GM23338 (cell line): ENCODE measurements at regions not wholly inside any gene's neighbourhood (a gene's known extent, or its start where the extent isn't known, plus 50 kb on each side); places are given as distances from the start of the nearest gene placed in this dataset.

Experiments used
- CREB1 ChIP-seq: fragments of 250-450 bp; sonication (Bioruptor Pico); IDR thresholded peaks from 2 replicates; pipeline ENCODE4 v1.5.0; 2020; ENCODE audit warnings: low read depth, mild to moderate bottlenecking, moderate library complexity
- CTCF ChIP-seq, 2 experiments: fragments of 200-600 bp in 1 of 2; sonication (generic) in 1 of 2; conservative IDR thresholded peaks; 2 replicates each; pipeline versions ENCODE4 v1.5.1 to v1.6.1; 2016 to 2017; ENCODE audit warnings: antibody characterized with exemption in 2 of 2, low read depth in 2 of 2, mild to moderate bottlenecking in 2 of 2, moderate library complexity in 1 of 2
- ETS1 ChIP-seq: IDR thresholded peaks from 2 replicates; pipeline ENCODE4 v1.6.1; 2016; ENCODE audit warnings: antibody characterized with exemption
- EZH2 ChIP-seq: fragments of 200-600 bp; sonication (generic); IDR thresholded peaks from one replicate; pipeline ENCODE4 v1.8.0; 2017; ENCODE audit warnings: antibody characterized with exemption, mild to moderate bottlenecking, low read depth; ENCODE audit not compliant: unreplicated experiment
- EZH2phosphoT487 ChIP-seq: fragments of 200-600 bp; sonication (generic); IDR thresholded peaks from one replicate; pipeline ENCODE4 v1.8.1; 2018; ENCODE audit warnings: antibody characterized with exemption; ENCODE audit not compliant: unreplicated experiment
- JUNB ChIP-seq: IDR thresholded peaks from one replicate; pipeline ENCODE4 v1.6.1; 2016; ENCODE audit warnings: antibody characterized with exemption; ENCODE audit not compliant: unreplicated experiment
- NANOG ChIP-seq: IDR thresholded peaks from 2 replicates; pipeline ENCODE4 v1.6.1; 2016; ENCODE audit warnings: antibody characterized with exemption, borderline replicate concordance
- POLR2AphosphoS5 ChIP-seq: IDR thresholded peaks from 2 replicates; pipeline ENCODE4 v1.6.1; 2016; ENCODE audit warnings: antibody characterized with exemption, low read depth
- REST ChIP-seq: IDR thresholded peaks from one replicate; pipeline ENCODE4 v1.6.1; 2018; ENCODE audit warnings: antibody characterized with exemption; ENCODE audit not compliant: unreplicated experiment
- STAT1 ChIP-seq: IDR thresholded peaks from one replicate; pipeline ENCODE4 v1.6.1; 2016; ENCODE audit warnings: antibody characterized with exemption; ENCODE audit not compliant: unreplicated experiment
- ZNF114 ChIP-seq: fragments of 250-450 bp; sonication (Bioruptor Pico); IDR thresholded peaks from 2 replicates; pipeline ENCODE4 v1.5.0; 2020; ENCODE audit warnings: mild to moderate bottlenecking, moderate library complexity
- ZNF331 ChIP-seq: fragments of 250-450 bp; sonication (Bioruptor Pico); IDR thresholded peaks from 2 replicates; pipeline ENCODE4 v1.5.0; 2020; ENCODE audit warnings: low read depth, mild to moderate bottlenecking, moderate library complexity

GRCh38 chr11:79514695-79515094, 73.9 kb upstream of the TENM4 start:
- TF ChIP-seq CTCF (conservative IDR thresholded peaks at IDR 0.05; ENCODE audit: low read depth in 2 of 2) (no peak), EZH2 (no peak), EZH2phosphoT487 (no peak), CREB1 (no peak), ETS1 (no peak), REST (no peak), POLR2AphosphoS5 (no peak), STAT1 (no peak), ZNF331 (CRISPR knock-in tag) (no peak), ZNF114 (CRISPR knock-in tag) (no peak), NANOG (no peak), JUNB (no peak)
